IMR-90 (cell line): ENCODE measurements at regions not wholly inside any gene's neighbourhood (a gene's known extent, or its start where the extent isn't known, plus 50 kb on each side); places are given as distances from the start of the nearest gene placed in this dataset.

Experiments
- ATAC-seq: fragments of 200-7000 bp; cut with Tn5 transposase; 2 replicates; pipeline ENCODE4 v1.9.1; 2020; ENCODE audit warnings: low read depth, mild to moderate bottlenecking, moderate library complexity
- BruUV-seq: library from RNA; stranded (reverse); fragments of 400-500 nt; replicated peaks from 2 replicates; lab custom pipeline; 2021; lab: Mats Ljungman, UMichigan
- CTCF ChIA-PET: fragments of 300-600 bp; formaldehyde crosslinking; extraction: SDS; loops from one replicate; lab custom pipeline; 2021; ENCODE audit warnings: antibody characterized with exemption; lab: Yijun Ruan, JAX
- POLR2A ChIA-PET: fragments of 300-600 bp; sonication (Branson Sonifier 250); formaldehyde crosslinking; loops from one replicate; lab custom pipeline; 2022; ENCODE audit warnings: antibody characterized with exemption; ENCODE audit not compliant: unreplicated experiment; lab: Charles Lee
- DNase-seq: peaks from one replicate; pipeline ENCODE4 v3.0.0; 2013
- H2AFZ ChIP-seq: replicated peaks from 2 replicates; pipeline ENCODE3; 2013; ENCODE audit warnings: low read length, mild to moderate bottlenecking; ENCODE audit not compliant: poor library complexity
- H2AK5ac ChIP-seq: 2 replicates; pipeline ENCODE4 v1.6.1; 2013; ENCODE audit warnings: low read depth, low read length, inconsistent platforms
- H2AK9ac ChIP-seq: replicated peaks from 2 replicates; pipeline ENCODE3; 2013; ENCODE audit warnings: mild to moderate bottlenecking, low read depth, low read length, moderate library complexity; ENCODE audit not compliant: poor library complexity
- H2BK120ac ChIP-seq: 2 replicates; pipeline ENCODE4 v1.6.1; 2013; ENCODE audit warnings: low read depth, low read length, inconsistent platforms
- H2BK15ac ChIP-seq: 3 replicates; pipeline ENCODE4 v1.6.1; 2013; ENCODE audit warnings: low read depth, low read length, inconsistent platforms
- H2BK20ac ChIP-seq: 2 replicates; pipeline ENCODE4 v1.6.1; 2013; ENCODE audit warnings: low read depth, mild to moderate bottlenecking, inconsistent platforms, low read length, moderate library complexity
- H2BK5ac ChIP-seq: 2 replicates; pipeline ENCODE4 v1.6.1; 2013; ENCODE audit warnings: mild to moderate bottlenecking, low read depth, low read length, inconsistent platforms; ENCODE audit not compliant: poor library complexity, severe bottlenecking
- H3K14ac ChIP-seq: replicated peaks from 2 replicates; pipeline ENCODE4 v1.6.1; 2013; ENCODE audit warnings: low read depth, low read length, inconsistent platforms
- H3K18ac ChIP-seq: 2 replicates; pipeline ENCODE4 v1.6.1; 2013; ENCODE audit warnings: low read depth, low read length, control low read depth
- H3K23ac ChIP-seq: 2 replicates; pipeline ENCODE4 v1.6.1; 2013; ENCODE audit warnings: low read depth, low read length, inconsistent platforms
- H3K27ac ChIP-seq: 2 replicates; pipeline ENCODE4 v1.5.1; 2013; ENCODE audit warnings: mild to moderate bottlenecking, control low read depth, low read length; ENCODE audit not compliant: insufficient read depth
- H3K27me3 ChIP-seq: 2 replicates; pipeline ENCODE4 v1.6.1; 2013; ENCODE audit warnings: low read length; ENCODE audit not compliant: control insufficient read depth, insufficient read depth
- H3K36me3 ChIP-seq: 2 replicates; pipeline ENCODE4 v1.6.1; 2013; ENCODE audit warnings: low read length, mixed read lengths; ENCODE audit not compliant: control insufficient read depth, insufficient read depth
- H3K4ac ChIP-seq: 2 replicates; pipeline ENCODE4 v1.6.1; 2013; ENCODE audit warnings: low read depth, low read length, inconsistent platforms
- H3K4me1 ChIP-seq: 2 replicates; pipeline ENCODE4 v1.6.1; 2013; ENCODE audit warnings: low read length, mixed read lengths; ENCODE audit not compliant: control insufficient read depth, insufficient read depth
- H3K4me2 ChIP-seq: 2 replicates; pipeline ENCODE4 v1.6.1; 2013; ENCODE audit warnings: low read depth, mild to moderate bottlenecking, control low read depth, low read length, moderate library complexity
- H3K4me3 ChIP-seq: 2 replicates; pipeline ENCODE4 v1.5.1; 2013; ENCODE audit warnings: low read depth, mild to moderate bottlenecking, control low read depth, low read length, moderate library complexity; ENCODE audit not compliant: insufficient read depth
- H3K56ac ChIP-seq: 2 replicates; pipeline ENCODE4 v1.6.1; 2013; ENCODE audit warnings: low read length, inconsistent platforms; ENCODE audit not compliant: insufficient read depth; ENCODE audit errors: extremely low read depth
- H3K79me1 ChIP-seq, 2 experiments: 2 replicates each; pipeline ENCODE4 v1.6.1; 2013; ENCODE audit warnings: low read length in 2 of 2, inconsistent platforms in 1 of 2, low read depth in 1 of 2
- H3K9ac ChIP-seq: 2 replicates; pipeline ENCODE4 v1.6.1; 2013; ENCODE audit warnings: low read depth, low read length, control low read depth
- H3K9me1 ChIP-seq: 2 replicates; pipeline ENCODE4 v1.6.1; 2013; ENCODE audit warnings: low read length, inconsistent platforms; ENCODE audit not compliant: insufficient read depth
- H3K9me3 ChIP-seq: 2 replicates; pipeline ENCODE4 v1.6.1; 2013; ENCODE audit warnings: low read length; ENCODE audit not compliant: control insufficient read depth, insufficient read depth
- H4K20me1 ChIP-seq: 2 replicates; pipeline ENCODE4 v1.6.1; 2013; ENCODE audit warnings: low read length, inconsistent platforms; ENCODE audit not compliant: insufficient read depth
- H4K5ac ChIP-seq: 2 replicates; pipeline ENCODE4 v1.6.1; 2013; ENCODE audit warnings: mild to moderate bottlenecking, low read depth, low read length, control low read depth
- H4K8ac ChIP-seq, 2 experiments: 2 replicates each; pipeline ENCODE4 v1.6.1; 2013; ENCODE audit warnings: low read depth in 2 of 2, low read length in 2 of 2, control low read depth in 1 of 2, inconsistent platforms in 1 of 2
- H4K91ac ChIP-seq: 2 replicates; pipeline ENCODE4 v1.6.1; 2013; ENCODE audit warnings: low read depth, low read length, inconsistent platforms; ENCODE audit not compliant: insufficient read depth
- BHLHE40 ChIP-seq: fragments of 150-350 bp; IDR thresholded peaks from 2 replicates; pipeline ENCODE4 v1.6.1; 2016; ENCODE audit warnings: mild to moderate bottlenecking, low read depth, low read length
- CEBPB ChIP-seq: IDR thresholded peaks from 2 replicates; pipeline ENCODE4 v1.6.1; 2012; ENCODE audit warnings: low read depth, low read length, improper control_type of control experiment
- CHD1 ChIP-seq: IDR thresholded peaks from 2 replicates; pipeline ENCODE4 v1.6.1; 2012; ENCODE audit warnings: low read depth, low read length, improper control_type of control experiment
- FOS ChIP-seq: fragments of 150-350 bp; IDR thresholded peaks from 2 replicates; pipeline ENCODE4 v1.6.1; 2016; ENCODE audit warnings: low read depth, low read length
- MAFK ChIP-seq: IDR thresholded peaks from 2 replicates; pipeline ENCODE4 v1.6.1; 2012; ENCODE audit warnings: low read depth, low read length, improper control_type of control experiment
- MAZ ChIP-seq: IDR thresholded peaks from 2 replicates; pipeline ENCODE4 v1.6.1; 2012; ENCODE audit warnings: low read depth, mild to moderate bottlenecking, low read length, improper control_type of control experiment, moderate library complexity, borderline replicate concordance
- MXI1 ChIP-seq: IDR thresholded peaks from 2 replicates; pipeline ENCODE4 v1.6.1; 2012; ENCODE audit warnings: low read depth, mild to moderate bottlenecking, low read length, moderate library complexity, borderline replicate concordance
- NFE2L2 ChIP-seq: fragments of 150-350 bp; IDR thresholded peaks from 2 replicates; pipeline ENCODE4 v1.6.1; 2016; ENCODE audit warnings: low read depth, mild to moderate bottlenecking, low read length
- POLR2A ChIP-seq: IDR thresholded peaks from 2 replicates; pipeline ENCODE4 v1.6.1; 2012; ENCODE audit warnings: mild to moderate bottlenecking, low read depth, low read length
- RAD21 ChIP-seq: IDR thresholded peaks from 2 replicates; pipeline ENCODE4 v1.6.1; 2012; ENCODE audit warnings: low read length, improper control_type of control experiment
- RCOR1 ChIP-seq: IDR thresholded peaks from 2 replicates; pipeline ENCODE4 v1.6.1; 2012; ENCODE audit warnings: mild to moderate bottlenecking, low read length, improper control_type of control experiment; ENCODE audit not compliant: insufficient replicate concordance
- RFX5 ChIP-seq: IDR thresholded peaks from 2 replicates; pipeline ENCODE4 v1.8.0; 2012; ENCODE audit warnings: low read depth, mild to moderate bottlenecking, low read length, moderate library complexity
- SMC3 ChIP-seq: fragments of 150-350 bp; IDR thresholded peaks from 2 replicates; pipeline ENCODE4 v1.6.1; 2016; ENCODE audit warnings: low read depth, mild to moderate bottlenecking, antibody characterized with exemption, low read length, moderate library complexity
- WGBS, 2 experiments: methylation state at CpG; one replicate each; pipeline versions ENCODE4 v1.1.5 to v1.1.7; 2013; ENCODE audit warnings: missing lambda C conversion rate in 2 of 2; ENCODE audit not compliant: insufficient read length in 1 of 2; ENCODE audit errors: extremely low coverage in 2 of 2; 5-methylcytosine and 5-hydroxymethylcytosine counted together
- dilution Hi-C: fragments of 300-500 bp; cut with HindIII; formaldehyde crosslinking; loops from one replicate; pipeline ENCODE4 v1.14.3; 2018; ENCODE audit warnings: low sequenced_read_pairs; ENCODE audit not compliant: unreplicated experiment
- in situ Hi-C: fragments of 300-500 bp; cut with MboI; formaldehyde crosslinking; loops from 3 replicates; pipeline ENCODE4 v1.14.3; 2019; ENCODE audit warnings: low sequenced_read_pairs, inconsistent platforms, mixed read lengths
- intact Hi-C: fragments of 100-400 bp; cut with micrococcal nuclease; formaldehyde crosslinking; loops from 2 replicates; pipeline ENCODE4 v1.10.0; 2022
- TF ChIP-seq, protein P1 (sequence below): conservative IDR thresholded peaks from 2 replicates; pipeline ENCODE4 v1.5.1; 2012; ENCODE audit warnings: mild to moderate bottlenecking, low read depth, low read length, improper control_type of control experiment
- TF ChIP-seq, protein P2 (sequence below): fragments of 150-350 bp; IDR thresholded peaks from 2 replicates; pipeline ENCODE4 v1.6.1; 2016; ENCODE audit warnings: low read depth, mild to moderate bottlenecking, low read length, moderate library complexity, borderline replicate concordance
- TF ChIP-seq, protein P3 (sequence below): fragments of 150-350 bp; IDR thresholded peaks from 2 replicates; pipeline ENCODE4 v1.6.1; 2017; ENCODE audit warnings: mild to moderate bottlenecking, antibody characterized with exemption, low read length, low read depth

DNA sequence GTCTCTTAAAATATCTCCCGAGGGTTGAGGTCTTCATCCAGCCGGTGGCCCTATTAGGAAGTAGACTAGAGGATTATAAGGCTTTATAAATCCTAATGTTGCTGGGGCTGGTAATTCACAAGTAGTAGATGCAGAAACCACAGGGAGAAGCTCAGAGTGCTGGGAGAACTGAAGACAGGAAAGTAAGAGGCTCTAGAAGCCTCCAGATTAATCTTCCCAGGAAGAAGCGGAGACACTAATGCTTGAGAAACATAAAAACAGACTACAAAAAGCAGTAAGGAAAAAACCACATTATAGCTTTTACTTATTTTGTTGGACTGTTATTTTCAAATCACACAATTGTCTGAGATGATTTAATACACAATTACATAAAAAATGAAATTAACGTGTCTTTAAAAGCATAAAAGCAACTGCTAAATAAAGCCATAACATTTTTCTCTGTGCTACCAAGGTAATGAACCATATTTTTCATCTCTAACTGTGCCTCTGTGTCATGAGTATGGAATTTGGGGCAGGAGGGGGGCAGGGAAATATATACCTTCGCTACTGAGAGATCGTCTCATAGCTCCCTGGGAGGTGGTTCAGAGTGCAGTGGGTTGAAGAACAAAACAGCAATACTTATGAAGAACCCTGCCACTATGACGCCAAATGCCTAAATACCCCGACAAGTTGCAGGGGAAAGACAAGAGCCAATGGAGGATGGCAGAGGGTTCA lies 806.2 kb upstream of the WWC1 start:
- no peak for ATAC-seq

More for the DNA sequence above, 806.2 kb upstream of the WWC1 start:
- no peaks in the 10 kb centered on the region for H3K36me3 ChIP-seq
- no peak overlapping the region for H3K23ac ChIP-seq
- no peak overlapping the region for H3K4me2 ChIP-seq
- H3K9me1 ChIP-seq: no peaks in the 10 kb centered on the region
- H3K27ac ChIP-seq: no peak overlapping the region
- no peak overlapping the region for H4K8ac ChIP-seq
- no peak overlapping the region for H3K14ac ChIP-seq
- dilution Hi-C loops: no loop called here
- ChIA-PET POLR2A (no interaction called here), CTCF (no interaction called here)
- no TSS peak for BruUV-seq
- no peak overlapping the region for H2BK20ac ChIP-seq
- no peak overlapping the region for H4K5ac ChIP-seq
- no peak overlapping the region for H2BK15ac ChIP-seq
- in situ Hi-C loops: no loop called here
- no peaks in the 10 kb centered on the region for H3K27me3 ChIP-seq
- H3K18ac ChIP-seq: no peak overlapping the region
- H2AFZ ChIP-seq: no peak overlapping the region
- no peak overlapping the region for H2AK5ac ChIP-seq
- H4K20me1 ChIP-seq: no peaks in the 10 kb centered on the region
- H3K4me3 ChIP-seq: no peak overlapping the region
- no peak overlapping the region for H3K9ac ChIP-seq
- no peaks in the 10 kb centered on the region for H3K79me1 ChIP-seq
- TF ChIP-seq CEBPB (no peak), MXI1 (no peak), MAZ (no peak), FOS (no peak), RFX5 (no peak), SMC3 (no peak), POLR2A (no peak), BHLHE40 (no peak), RCOR1 (no peak), RAD21 (no peak), NFE2L2 (no peak), MAFK (no peak), CHD1 (no peak)
- TF ChIP-seq, protein P1, sequence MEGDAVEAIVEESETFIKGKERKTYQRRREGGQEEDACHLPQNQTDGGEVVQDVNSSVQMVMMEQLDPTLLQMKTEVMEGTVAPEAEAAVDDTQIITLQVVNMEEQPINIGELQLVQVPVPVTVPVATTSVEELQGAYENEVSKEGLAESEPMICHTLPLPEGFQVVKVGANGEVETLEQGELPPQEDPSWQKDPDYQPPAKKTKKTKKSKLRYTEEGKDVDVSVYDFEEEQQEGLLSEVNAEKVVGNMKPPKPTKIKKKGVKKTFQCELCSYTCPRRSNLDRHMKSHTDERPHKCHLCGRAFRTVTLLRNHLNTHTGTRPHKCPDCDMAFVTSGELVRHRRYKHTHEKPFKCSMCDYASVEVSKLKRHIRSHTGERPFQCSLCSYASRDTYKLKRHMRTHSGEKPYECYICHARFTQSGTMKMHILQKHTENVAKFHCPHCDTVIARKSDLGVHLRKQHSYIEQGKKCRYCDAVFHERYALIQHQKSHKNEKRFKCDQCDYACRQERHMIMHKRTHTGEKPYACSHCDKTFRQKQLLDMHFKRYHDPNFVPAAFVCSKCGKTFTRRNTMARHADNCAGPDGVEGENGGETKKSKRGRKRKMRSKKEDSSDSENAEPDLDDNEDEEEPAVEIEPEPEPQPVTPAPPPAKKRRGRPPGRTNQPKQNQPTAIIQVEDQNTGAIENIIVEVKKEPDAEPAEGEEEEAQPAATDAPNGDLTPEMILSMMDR: no peak
- TF ChIP-seq, protein P2, sequence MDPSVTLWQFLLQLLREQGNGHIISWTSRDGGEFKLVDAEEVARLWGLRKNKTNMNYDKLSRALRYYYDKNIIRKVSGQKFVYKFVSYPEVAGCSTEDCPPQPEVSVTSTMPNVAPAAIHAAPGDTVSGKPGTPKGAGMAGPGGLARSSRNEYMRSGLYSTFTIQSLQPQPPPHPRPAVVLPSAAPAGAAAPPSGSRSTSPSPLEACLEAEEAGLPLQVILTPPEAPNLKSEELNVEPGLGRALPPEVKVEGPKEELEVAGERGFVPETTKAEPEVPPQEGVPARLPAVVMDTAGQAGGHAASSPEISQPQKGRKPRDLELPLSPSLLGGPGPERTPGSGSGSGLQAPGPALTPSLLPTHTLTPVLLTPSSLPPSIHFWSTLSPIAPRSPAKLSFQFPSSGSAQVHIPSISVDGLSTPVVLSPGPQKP: no peak
- TF ChIP-seq, protein P3, sequence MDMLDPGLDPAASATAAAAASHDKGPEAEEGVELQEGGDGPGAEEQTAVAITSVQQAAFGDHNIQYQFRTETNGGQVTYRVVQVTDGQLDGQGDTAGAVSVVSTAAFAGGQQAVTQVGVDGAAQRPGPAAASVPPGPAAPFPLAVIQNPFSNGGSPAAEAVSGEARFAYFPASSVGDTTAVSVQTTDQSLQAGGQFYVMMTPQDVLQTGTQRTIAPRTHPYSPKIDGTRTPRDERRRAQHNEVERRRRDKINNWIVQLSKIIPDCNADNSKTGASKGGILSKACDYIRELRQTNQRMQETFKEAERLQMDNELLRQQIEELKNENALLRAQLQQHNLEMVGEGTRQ: no peak
- no peak overlapping the region for H2AK9ac ChIP-seq
- no peaks in the 10 kb centered on the region for H3K9me3 ChIP-seq
- intact Hi-C loops: no loop called here
- H2BK5ac ChIP-seq: no peak overlapping the region
- H3K56ac ChIP-seq: no peak overlapping the region
- H2BK120ac ChIP-seq: no peak overlapping the region
- no peak overlapping the region for H4K91ac ChIP-seq
- WGBS, 2 experiments: no CpG with 5 or more reads among the region's 8 CpGs
- DNase-seq: no peak
- H3K4me1 ChIP-seq: no peaks in the 10 kb centered on the region
- no peak overlapping the region for H3K4ac ChIP-seq
